ENCODE measurements at regions not wholly inside any gene's neighbourhood (a gene's known extent, or its start where the extent isn't known, plus 50 kb on each side); places are given as distances from the start of the nearest gene placed in this dataset.

GRCh38 chr2:133768256-133768655, 200.0 kb upstream of the NCKAP5 start:
- TF ChIP-seq CTCF (IDR thresholded peaks at IDR 0.05) (no peak), POLR2A (IDR thresholded peaks at IDR 0.05; ENCODE audit: low read depth) (no peak), POLR2AphosphoS5 (IDR thresholded peaks at IDR 0.05) (no peak), EP300 (IDR thresholded peaks at IDR 0.05) (no peak)

Measured in esophagus muscularis mucosa (tissue), 4 donors.